Spleen (tissue), 11 donors: ENCODE measurements at regions not wholly inside any gene's neighbourhood (a gene's known extent, or its start where the extent isn't known, plus 50 kb on each side); places are given as distances from the start of the nearest gene placed in this dataset.

Source experiments
- DNase-seq: peaks from one replicate; pipeline ENCODE4 v3.0.0-alpha.2; 2020
- H3K27ac ChIP-seq, 8 donors: fragments of 200-600 bp; sonication (generic) in 7 of 8; 1 replicate in 4 of 8; 2 replicates in 4 of 8; pipeline versions ENCODE4 v1.5.0 to v1.8.0; 2016 to 2021; ENCODE audit warnings: inconsistent platforms in 4 of 8, mild to moderate bottlenecking in 4 of 8, moderate library complexity in 1 of 8
- H3K27me3 ChIP-seq, 7 donors: fragments of 200-600 bp; sonication (generic) in 6 of 7; replicated peaks in 1 of 7; 1 replicate in 4 of 7; 2 replicates in 3 of 7; pipeline versions ENCODE4 v1.5.0 to v1.8.0; 2016 to 2021; ENCODE audit warnings: inconsistent platforms in 3 of 7, mild to moderate bottlenecking in 1 of 7
- H3K36me3 ChIP-seq, 6 donors: fragments of 200-600 bp; sonication (generic) in 5 of 6; 1 replicate in 4 of 6; 2 replicates in 2 of 6; pipeline versions ENCODE4 v1.5.0 to v1.8.0; 2016 to 2021; ENCODE audit warnings: inconsistent platforms in 2 of 6
- H3K4me1 ChIP-seq, 6 donors: fragments of 200-600 bp; sonication (generic) in 5 of 6; 1 replicate in 3 of 6; 2 replicates in 3 of 6; pipeline versions ENCODE4 v1.5.0 to v1.8.0; 2016 to 2021; ENCODE audit warnings: inconsistent platforms in 3 of 6
- H3K4me3 ChIP-seq, 8 donors: fragments of 200-600 bp; sonication (generic) in 7 of 8; 1 replicate in 4 of 8; 2 replicates in 4 of 8; pipeline versions ENCODE4 v1.5.0 to v1.8.0; 2016 to 2021; ENCODE audit warnings: inconsistent platforms in 4 of 8, mild to moderate bottlenecking in 4 of 8, moderate library complexity in 2 of 8
- H3K9me3 ChIP-seq, 8 donors: fragments of 200-600 bp; sonication (generic) in 7 of 8; 1 replicate in 4 of 8; 2 replicates in 4 of 8; pipeline versions ENCODE4 v1.5.0 to v1.8.0; 2016 to 2021; ENCODE audit warnings: inconsistent platforms in 4 of 8
- POLR2A ChIP-seq, 3 donors: fragments of 450-650 bp; IDR thresholded peaks; one replicate each; pipeline ENCODE4 v1.5.1; 2017; ENCODE audit warnings: antibody characterized with exemption in 3 of 3, mild to moderate bottlenecking in 1 of 3
- POLR2AphosphoS5 ChIP-seq, 3 donors: sonication (generic); formaldehyde crosslinking; IDR thresholded peaks; one replicate each; pipeline ENCODE4 v1.5.1; 2017; ENCODE audit warnings: antibody characterized with exemption in 3 of 3
- WGBS, 5 donors: extraction: QIAGEN DNeasy Blood & Tissue Kit in 3 of 5; methylation state at CpG; one replicate each; pipeline versions ENCODE4 v1.1.5 to v1.1.7; 2013 to 2018; 5-methylcytosine and 5-hydroxymethylcytosine counted together
- intact Hi-C: fragments of 100-400 bp; cut with DNase I; formaldehyde crosslinking; loops from one replicate; pipeline ENCODE4 v1.15.0; 2023; ENCODE audit warnings: low total_unique reads
- TF ChIP-seq, protein P1 (sequence below), 11 experiments: fragments of 200-600 bp in 7 of 11; fragments of 450-650 bp in 4 of 11; sonication (generic) in 4 of 11; IDR thresholded peaks in 8 of 11; conservative IDR thresholded peaks in 3 of 11; 1 replicate in 7 of 11; 2 replicates in 4 of 11; pipeline versions ENCODE4 v1.4.0 to v1.8.0; 2016 to 2021; ENCODE audit warnings: antibody characterized with exemption in 11 of 11, inconsistent platforms in 4 of 11, mild to moderate bottlenecking in 1 of 11
- donor health status: healthy with polysubstance abuse.
- donor health status: DM: no; HTN: no; CAD: no; lungs with moderate emphysema.
- donor health status: DM: no; HTN: no; CAD: no.
- donor health status: Bipolar disorder and iron deficiency.
- donor health status: healthy.
- donor health status: DM: no; HTN: no; CAD: no.
- donor health status: DM: yes; HTN: yes; CAD: no.

DNA sequence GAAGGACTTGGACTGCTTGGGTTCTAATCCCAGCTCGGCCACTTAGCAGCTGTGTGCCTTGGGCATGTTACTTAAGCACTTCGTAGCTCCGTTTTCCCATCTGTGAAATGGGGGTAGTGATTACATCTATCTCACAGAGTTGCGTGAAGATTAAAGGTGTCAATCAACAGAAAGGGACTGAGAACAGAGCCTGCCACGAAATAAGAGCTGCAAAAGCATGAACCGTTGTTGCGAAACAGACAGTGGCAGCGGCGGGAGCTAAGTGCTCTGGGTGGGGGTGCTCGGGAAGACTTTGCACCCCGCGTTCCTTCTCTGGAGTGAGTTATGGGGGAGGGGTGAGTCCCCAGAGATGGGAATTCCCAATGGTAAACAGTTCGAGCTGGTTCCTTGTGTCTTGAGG lies 79.6 kb upstream of the LHX1 start:
- peaks cover 0 to 54% (median 0%) of the 10 kb centered on the region in 7 donors for H3K27me3 ChIP-seq
- no peak overlapping the region for H3K27ac ChIP-seq
- no peak for DNase-seq
- 66 to 78% (median 70%) methylated on average over 13 of the region's 13 CpGs for WGBS, 5 donors
- intact Hi-C loops, result no loop called here
- no peak overlapping the region for H3K4me3 ChIP-seq
- no peaks in the 10 kb centered on the region for H3K36me3 ChIP-seq
- peaks cover 0 to 12% (median 0%) of the 10 kb centered on the region in 6 donors for H3K4me1 ChIP-seq
- TF ChIP-seq, protein P1, sequence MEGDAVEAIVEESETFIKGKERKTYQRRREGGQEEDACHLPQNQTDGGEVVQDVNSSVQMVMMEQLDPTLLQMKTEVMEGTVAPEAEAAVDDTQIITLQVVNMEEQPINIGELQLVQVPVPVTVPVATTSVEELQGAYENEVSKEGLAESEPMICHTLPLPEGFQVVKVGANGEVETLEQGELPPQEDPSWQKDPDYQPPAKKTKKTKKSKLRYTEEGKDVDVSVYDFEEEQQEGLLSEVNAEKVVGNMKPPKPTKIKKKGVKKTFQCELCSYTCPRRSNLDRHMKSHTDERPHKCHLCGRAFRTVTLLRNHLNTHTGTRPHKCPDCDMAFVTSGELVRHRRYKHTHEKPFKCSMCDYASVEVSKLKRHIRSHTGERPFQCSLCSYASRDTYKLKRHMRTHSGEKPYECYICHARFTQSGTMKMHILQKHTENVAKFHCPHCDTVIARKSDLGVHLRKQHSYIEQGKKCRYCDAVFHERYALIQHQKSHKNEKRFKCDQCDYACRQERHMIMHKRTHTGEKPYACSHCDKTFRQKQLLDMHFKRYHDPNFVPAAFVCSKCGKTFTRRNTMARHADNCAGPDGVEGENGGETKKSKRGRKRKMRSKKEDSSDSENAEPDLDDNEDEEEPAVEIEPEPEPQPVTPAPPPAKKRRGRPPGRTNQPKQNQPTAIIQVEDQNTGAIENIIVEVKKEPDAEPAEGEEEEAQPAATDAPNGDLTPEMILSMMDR (IDR thresholded peaks at IDR 0.05 in 8 of 11, conservative IDR thresholded peaks at IDR 0.05 in 3 of 11), result no peak
- TF ChIP-seq POLR2A (IDR thresholded peaks at IDR 0.05) (no peak), POLR2AphosphoS5 (IDR thresholded peaks at IDR 0.05) (no peak)
- H3K9me3 ChIP-seq, result no peaks in the 10 kb centered on the region

DNA sequence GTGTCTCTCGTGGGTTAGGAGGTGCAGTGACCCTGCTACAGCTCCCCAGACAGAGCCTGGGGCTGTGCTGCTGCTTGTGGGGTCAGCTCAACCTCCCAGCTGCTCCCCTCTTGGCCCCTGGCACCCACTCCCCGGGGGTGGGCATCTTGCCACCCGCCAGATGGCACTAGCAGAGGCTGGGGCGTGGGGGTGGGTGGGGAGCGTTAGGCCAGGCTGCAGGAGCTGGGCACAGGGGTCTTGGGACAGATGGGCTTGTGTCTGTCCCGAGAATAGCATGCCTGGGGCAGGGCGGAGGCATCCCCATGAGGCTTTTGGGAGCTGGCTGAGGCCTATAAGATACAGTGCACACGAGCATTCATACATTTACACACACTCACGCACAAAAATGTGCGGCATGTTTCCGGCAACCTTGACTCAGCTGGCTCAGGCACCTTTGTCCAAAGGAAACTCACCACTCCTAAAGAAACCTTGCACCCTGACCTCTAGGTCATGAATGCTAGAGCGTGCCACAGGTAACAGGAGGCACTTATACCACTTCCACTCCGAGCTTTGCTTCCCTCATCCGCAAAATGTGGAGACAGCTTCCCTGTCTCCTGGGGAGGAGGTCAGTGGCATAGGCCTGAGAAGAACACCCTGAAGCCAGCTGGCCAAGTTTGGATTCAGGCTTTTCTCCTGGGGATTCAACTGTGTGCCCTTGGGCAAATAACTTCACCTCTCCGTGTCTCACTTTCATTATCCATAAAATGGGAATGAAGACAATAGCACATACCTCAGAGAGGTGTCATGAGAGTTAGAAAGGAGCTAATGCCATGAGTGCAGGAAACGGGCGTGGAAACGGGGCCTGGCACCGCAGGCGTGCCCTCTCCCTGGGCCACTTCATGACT lies 78.9 kb upstream of the LHX1 start:
- H3K4me1 ChIP-seq, result peaks cover 0 to 12% (median 0%) of the 10 kb centered on the region in 6 donors
- peaks cover 0 to 54% (median 0%) of the 10 kb centered on the region in 7 donors for H3K27me3 ChIP-seq
- H3K27ac ChIP-seq, result no peak overlapping the region
- no peak for DNase-seq
- WGBS, 5 donors, result 74 to 83% (median 77%) methylated on average over 18 to 20 of the region's 20 CpGs
- H3K4me3 ChIP-seq, result no peak overlapping the region
- H3K9me3 ChIP-seq, result no peaks in the 10 kb centered on the region
- intact Hi-C loops, result no loop called here
- H3K36me3 ChIP-seq, result no peaks in the 10 kb centered on the region
- TF ChIP-seq POLR2AphosphoS5 (IDR thresholded peaks at IDR 0.05), result no peak
- TF ChIP-seq, protein P1 (IDR thresholded peaks at IDR 0.05 in 8 of 11, conservative IDR thresholded peaks at IDR 0.05 in 3 of 11), result no peak
- no peak for TF ChIP-seq POLR2A (IDR thresholded peaks at IDR 0.05)

DNA sequence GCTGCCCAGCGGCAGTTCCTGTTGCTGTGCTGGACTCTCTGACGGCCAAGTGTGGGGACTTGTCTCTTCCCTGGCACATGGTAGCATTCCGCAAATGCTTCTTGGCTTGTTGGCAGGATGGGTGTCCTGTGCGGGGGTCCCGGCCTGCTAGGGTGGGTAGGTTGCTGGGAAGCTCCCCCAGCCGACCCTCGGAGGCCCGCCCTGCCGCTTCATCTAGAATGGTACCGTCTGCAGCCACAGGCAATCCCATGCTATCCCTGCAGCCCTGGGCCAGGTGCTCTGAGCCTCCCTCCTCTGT lies 78.3 kb upstream of the LHX1 start:
- no peaks in the 10 kb centered on the region for H3K36me3 ChIP-seq
- no peak overlapping the region for H3K4me3 ChIP-seq
- intact Hi-C loops, result no loop called here
- WGBS, 5 donors, result 72 to 90% (median 84%) methylated on average over 5 to 10 of the region's 10 CpGs
- peaks cover 0 to 58% (median 0%) of the 10 kb centered on the region in 7 donors for H3K27me3 ChIP-seq
- DNase-seq, result no peak
- H3K9me3 ChIP-seq, result no peaks in the 10 kb centered on the region
- no peak overlapping the region for H3K27ac ChIP-seq
- TF ChIP-seq POLR2A (IDR thresholded peaks at IDR 0.05), result no peak
- H3K4me1 ChIP-seq, result peaks cover 0 to 12% (median 0%) of the 10 kb centered on the region in 6 donors

DNA sequence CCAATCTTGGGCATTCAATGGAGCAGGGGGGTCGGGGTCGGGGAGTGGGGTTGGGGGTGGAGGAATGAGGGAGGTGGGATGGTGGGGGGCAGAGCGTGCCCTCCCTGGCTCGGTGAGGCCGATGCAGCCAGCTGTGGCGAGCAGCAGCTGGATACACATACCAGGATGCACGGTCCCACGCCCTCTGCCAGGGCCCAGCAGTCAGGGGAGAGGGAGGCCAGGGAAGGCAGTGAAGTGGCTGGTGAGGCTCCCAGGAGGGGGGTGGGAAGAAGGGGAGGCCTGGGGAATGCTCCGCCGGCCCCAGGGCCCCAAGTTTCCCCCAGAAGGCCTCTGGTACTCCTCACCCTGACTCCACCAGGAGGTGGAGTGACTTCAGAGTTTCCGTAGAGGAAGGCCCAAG lies 77.6 kb upstream of the LHX1 start:
- Histone ChIP-seq H3K27ac (no peak overlapping the region), H3K36me3 (no peaks in the 10 kb centered on the region), H3K4me3 (no peak overlapping the region), H3K27me3 (peaks cover 0 to 57% (median 0%) of the 10 kb centered on the region in 7 donors), H3K4me1 (peaks cover 0 to 12% (median 0%) of the 10 kb centered on the region in 6 donors), H3K9me3 (no peaks in the 10 kb centered on the region)
- no peak for DNase-seq
- 66 to 80% (median 77%) methylated on average over 9 to 11 of the region's 11 CpGs for WGBS, 5 donors
- intact Hi-C loops, result no loop called here
- no peak for TF ChIP-seq POLR2A (IDR thresholded peaks at IDR 0.05)
- no peak for TF ChIP-seq POLR2AphosphoS5 (IDR thresholded peaks at IDR 0.05)
- TF ChIP-seq, protein P1 (IDR thresholded peaks at IDR 0.05 in 8 of 11, conservative IDR thresholded peaks at IDR 0.05 in 3 of 11), result no peak
